ENCODE measurements at regions not wholly inside any gene's neighbourhood (a gene's known extent, or its start where the extent isn't known, plus 50 kb on each side); places are given as distances from the start of the nearest gene placed in this dataset.

- TF ChIP-seq EZH2phosphoT487 (IDR thresholded peaks at IDR 0.05; ENCODE audit: insufficient read depth, low read depth) (no peak), EZH2 (IDR thresholded peaks at IDR 0.05; ENCODE audit: insufficient read depth, poor library complexity, severe bottlenecking) (no peak)
These were observed 74.9 kb downstream of the MIS18A start for GRCh38 chr21:32203877-32204480.
